Naive thymus-derived CD8-positive, alpha-beta T cell (primary cell): ENCODE measurements at regions not wholly inside any gene's neighbourhood (a gene's known extent, or its start where the extent isn't known, plus 50 kb on each side); places are given as distances from the start of the nearest gene placed in this dataset.
"Not testable (repeated sequence)": the region's sequence is repeated elsewhere in the genome, so short reads cannot be mapped to it uniquely, and the experiment has no call there.

ENCODE experiments used
- ATAC-seq, 2 donors: fragments of 150-1000 bp; cut with Tn5 transposase in 1 of 2; sonication (Bioruptor Pico), chemical (Tn5 transposase) in 1 of 2; 1 replicate in 1 of 2; 2 replicates in 1 of 2; pipeline ENCODE4 v1.10.0; 2021; ENCODE audit warnings: mild to moderate bottlenecking in 2 of 2, moderate library complexity in 2 of 2
- POLR2A ChIA-PET: fragments of 350-600 bp; sonication (Branson Sonifier 250); formaldehyde crosslinking; loops from one replicate; lab custom pipeline; 2021; ENCODE audit warnings: antibody characterized with exemption; lab: Charles Lee
- DNase-seq, 10 donors: peaks; one replicate each; pipeline versions ENCODE4 v3.0.0 to v3.0.0-alpha.2; 2020 to 2022
- H3K27ac Mint-ChIP-seq, 10 donors: one replicate each; pipeline ENCODE4 v1.8.0; 2020 to 2022; ENCODE audit warnings: mild to moderate bottlenecking in 10 of 10, mixed read lengths in 10 of 10, moderate library complexity in 4 of 10, inconsistent platforms in 1 of 10
- H3K27me3 Mint-ChIP-seq, 5 donors: one replicate each; pipeline ENCODE4 v1.8.0; 2021 to 2022; ENCODE audit warnings: mixed read lengths in 5 of 5
- H3K36me3 Mint-ChIP-seq, 3 donors: one replicate each; pipeline ENCODE4 v1.8.0; 2020 to 2022; ENCODE audit warnings: mixed read lengths in 3 of 3, mild to moderate bottlenecking in 2 of 3, inconsistent platforms in 1 of 3
- H3K4me1 Mint-ChIP-seq, 4 donors: one replicate each; pipeline ENCODE4 v1.8.0; 2021 to 2022; ENCODE audit warnings: mixed read lengths in 4 of 4
- H3K4me3 Mint-ChIP-seq, 10 donors: one replicate each; pipeline ENCODE4 v1.8.0; 2020 to 2022; ENCODE audit warnings: mild to moderate bottlenecking in 10 of 10, mixed read lengths in 10 of 10, moderate library complexity in 6 of 10, inconsistent platforms in 1 of 10
- H3K9me3 Mint-ChIP-seq, 9 donors: one replicate each; pipeline ENCODE4 v1.8.0; 2020 to 2022; ENCODE audit warnings: mixed read lengths in 9 of 9, mild to moderate bottlenecking in 3 of 9, inconsistent platforms in 1 of 9, moderate library complexity in 1 of 9

DNA sequence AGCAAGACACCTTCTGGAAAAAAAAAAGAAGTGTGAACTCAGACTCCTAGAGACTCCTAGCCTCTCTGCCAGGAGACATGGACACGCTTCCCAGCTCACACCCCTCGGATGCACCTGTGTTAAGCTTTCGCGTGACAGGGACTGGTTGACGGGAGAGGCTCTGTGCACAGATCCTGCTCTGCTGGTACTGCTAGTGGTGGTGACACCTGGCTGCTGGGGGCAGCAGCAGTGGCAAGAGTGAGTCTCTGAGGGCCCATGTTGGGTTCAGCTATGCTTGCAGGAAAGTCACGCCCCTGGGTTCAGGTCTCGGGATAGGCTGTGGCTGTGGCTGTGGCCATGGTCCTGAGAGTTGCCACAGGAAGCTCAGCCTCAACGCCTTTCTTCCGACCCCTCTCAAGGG is 81.1 kb downstream of the XRCC2 start:
- H3K36me3 Mint-ChIP-seq = no peaks in the 10 kb centered on the region
- no peaks in the 10 kb centered on the region for H3K4me1 Mint-ChIP-seq
- POLR2A ChIA-PET = no interaction called here
- no peaks in the 10 kb centered on the region for H3K9me3 Mint-ChIP-seq
- ATAC-seq (no peak), DNase-seq (no peak)
- H3K4me3 Mint-ChIP-seq = no peak overlapping the region
- peaks cover 0 to 2% (median 0%) of the 10 kb centered on the region in 5 donors for H3K27me3 Mint-ChIP-seq
- H3K27ac Mint-ChIP-seq = no peak overlapping the region

DNA sequence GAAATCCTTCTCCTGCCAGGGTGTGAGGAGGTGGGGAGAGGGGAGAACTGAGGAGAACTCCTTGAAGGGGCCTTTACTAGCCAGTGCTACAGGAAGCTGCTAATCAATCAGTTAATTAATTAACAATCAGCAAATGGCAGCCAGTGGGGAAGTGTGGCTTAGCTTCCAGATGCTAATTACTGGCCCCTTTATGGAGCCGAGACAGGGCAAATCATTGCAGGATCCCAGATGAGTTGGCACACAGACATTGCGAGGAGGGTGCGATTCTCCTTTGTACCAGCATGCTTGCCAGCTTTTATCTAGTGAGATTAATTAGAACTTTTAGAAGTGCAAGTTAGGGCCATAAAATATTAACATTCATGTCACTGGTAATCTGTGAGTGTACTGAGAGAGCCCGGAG is 84.0 kb downstream of the XRCC2 start:
- H3K27ac Mint-ChIP-seq = no peak overlapping the region
- no peaks in the 10 kb centered on the region for H3K9me3 Mint-ChIP-seq
- no peaks in the 10 kb centered on the region for H3K4me1 Mint-ChIP-seq
- DNase-seq (no peak), ATAC-seq (no peak)
- H3K36me3 Mint-ChIP-seq = no peaks in the 10 kb centered on the region
- POLR2A ChIA-PET = no interaction called here
- peaks cover 0 to 2% (median 0%) of the 10 kb centered on the region in 5 donors for H3K27me3 Mint-ChIP-seq
- no peak overlapping the region for H3K4me3 Mint-ChIP-seq

DNA sequence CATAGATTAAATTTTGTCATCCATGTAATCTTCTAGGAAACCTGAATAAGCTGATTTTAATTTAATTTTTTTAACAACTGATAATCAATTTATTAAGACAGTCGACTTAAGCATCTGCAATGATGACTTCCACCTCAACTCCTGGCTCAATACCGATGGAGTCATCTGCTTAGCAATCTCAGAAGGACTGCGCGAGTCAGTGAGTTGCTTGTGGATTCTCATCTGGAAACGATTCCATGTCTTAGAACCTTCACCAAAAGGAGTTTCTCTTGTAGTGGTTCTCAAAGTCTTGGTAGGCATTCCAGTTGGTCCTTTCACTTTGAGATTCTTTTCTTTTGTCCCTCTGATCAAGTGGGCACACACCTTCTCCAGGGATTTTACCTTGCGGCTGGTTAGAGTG is 85.5 kb downstream of the XRCC2 start:
- no peak overlapping the region for H3K4me3 Mint-ChIP-seq

DNA sequence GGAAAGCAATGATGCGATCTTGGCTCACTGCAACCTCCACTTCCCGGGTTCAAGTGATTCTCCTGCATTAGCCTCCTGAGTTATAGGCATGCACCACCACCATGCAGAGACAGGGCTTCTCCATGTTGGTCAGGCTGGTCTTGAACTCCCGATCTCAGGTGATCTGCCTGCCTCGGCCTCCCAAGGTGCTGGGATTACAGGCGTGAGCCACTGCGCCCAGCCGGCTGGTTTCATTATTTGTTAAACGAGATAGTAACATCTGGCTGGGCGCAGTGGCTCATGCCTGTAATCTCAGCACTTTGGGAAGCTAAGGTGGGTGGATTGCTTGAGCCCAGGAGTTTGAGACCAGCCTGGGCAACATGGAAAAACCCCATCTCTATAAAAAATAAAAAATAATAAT is 86.1 kb downstream of the XRCC2 start:
- DNase-seq, H3K27ac Mint-ChIP-seq, H3K27me3 Mint-ChIP-seq, H3K4me1 Mint-ChIP-seq, ATAC-seq, H3K4me3 Mint-ChIP-seq, H3K9me3 Mint-ChIP-seq, POLR2A ChIA-PET, H3K36me3 Mint-ChIP-seq: not testable (repeated sequence)

More for the DNA sequence above, 85.5 kb downstream of the XRCC2 start:
- Mint-ChIP-seq H3K27ac (no peak overlapping the region), H3K27me3 (no peaks in the 10 kb centered on the region), H3K36me3 (no peaks in the 10 kb centered on the region), H3K4me1 (no peaks in the 10 kb centered on the region), H3K9me3 (no peaks in the 10 kb centered on the region)
- POLR2A ChIA-PET = no interaction called here
- DNase-seq (no peak), ATAC-seq (no peak)

DNA sequence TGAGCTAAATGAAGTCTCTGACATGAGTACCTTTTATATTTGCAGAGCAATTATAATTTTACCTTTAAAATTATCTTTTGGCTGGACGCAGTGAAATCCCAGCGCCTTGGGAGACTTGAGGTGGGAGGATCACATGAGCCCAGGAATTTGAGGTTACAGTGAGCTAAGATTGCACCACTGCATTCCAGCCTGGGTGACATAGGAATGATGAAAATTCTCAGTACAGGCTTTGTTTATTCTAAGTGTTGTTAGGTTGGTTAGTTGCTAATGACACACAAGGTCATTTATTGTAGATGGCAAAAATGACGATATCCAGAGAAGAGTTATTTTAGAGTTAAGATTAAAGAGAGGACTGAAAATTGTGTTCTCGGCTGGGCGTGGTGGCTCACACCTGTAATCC is 87.6 kb downstream of the XRCC2 start:
- Mint-ChIP-seq H3K27ac (no peak overlapping the region), H3K27me3 (no peaks in the 10 kb centered on the region), H3K9me3 (no peaks in the 10 kb centered on the region), H3K4me3 (no peak overlapping the region), H3K36me3 (no peaks in the 10 kb centered on the region), H3K4me1 (no peaks in the 10 kb centered on the region)
- DNase-seq (no peak), ATAC-seq (no peak)
- POLR2A ChIA-PET = no interaction called here

DNA sequence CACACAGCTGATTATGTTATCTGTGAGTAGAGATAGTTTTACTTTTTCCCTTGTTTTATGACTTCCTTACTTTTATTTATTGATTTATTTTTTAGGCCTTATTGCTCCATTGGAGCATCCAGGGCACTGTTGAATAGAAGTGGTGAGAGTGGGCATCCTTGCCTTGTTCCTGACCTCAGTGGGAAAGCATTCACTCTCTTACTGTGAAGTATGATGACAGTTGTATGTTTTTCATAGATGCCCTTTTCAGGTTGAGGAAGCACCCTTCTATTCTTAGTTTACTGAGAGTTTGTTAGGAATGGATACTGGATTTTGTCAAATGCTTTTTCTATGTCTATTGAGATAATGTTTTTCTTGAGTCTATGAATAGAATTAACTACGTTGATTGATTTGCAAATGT is 88.6 kb downstream of the XRCC2 start:
- H3K27ac Mint-ChIP-seq = no peak overlapping the region
- H3K4me3 Mint-ChIP-seq = no peak overlapping the region
- no peaks in the 10 kb centered on the region for H3K9me3 Mint-ChIP-seq
- no peaks in the 10 kb centered on the region for H3K27me3 Mint-ChIP-seq
- H3K4me1 Mint-ChIP-seq = no peaks in the 10 kb centered on the region
- ATAC-seq = no peak
- no peak for DNase-seq
- no peaks in the 10 kb centered on the region for H3K36me3 Mint-ChIP-seq
- POLR2A ChIA-PET = no interaction called here

DNA sequence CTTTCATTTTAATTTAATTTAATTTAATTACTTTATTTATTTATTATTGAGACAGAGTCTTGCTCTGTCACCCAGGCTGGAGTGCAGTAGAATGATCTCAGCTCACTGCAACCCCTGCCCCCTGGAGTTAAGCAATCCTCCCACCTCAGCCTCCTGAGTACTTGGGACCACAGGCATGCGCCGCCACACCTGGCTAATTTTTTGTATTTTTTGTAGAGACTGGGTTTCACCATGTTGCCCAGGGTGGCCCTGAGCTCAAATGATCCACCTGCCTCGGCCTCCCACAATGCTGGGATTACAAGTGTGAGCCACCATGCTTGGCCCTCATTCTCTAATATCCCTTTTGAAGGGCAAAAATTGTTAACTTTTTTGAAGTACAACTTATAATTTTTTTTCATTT is 92.9 kb downstream of the XRCC2 start:
- Mint-ChIP-seq H3K4me3 (no peak overlapping the region), H3K9me3 (no peaks in the 10 kb centered on the region), H3K4me1 (no peaks in the 10 kb centered on the region), H3K27me3 (no peaks in the 10 kb centered on the region), H3K36me3 (no peaks in the 10 kb centered on the region), H3K27ac (no peak overlapping the region)
- ATAC-seq = no peak
- DNase-seq = no peak
- POLR2A ChIA-PET = no interaction called here

DNA sequence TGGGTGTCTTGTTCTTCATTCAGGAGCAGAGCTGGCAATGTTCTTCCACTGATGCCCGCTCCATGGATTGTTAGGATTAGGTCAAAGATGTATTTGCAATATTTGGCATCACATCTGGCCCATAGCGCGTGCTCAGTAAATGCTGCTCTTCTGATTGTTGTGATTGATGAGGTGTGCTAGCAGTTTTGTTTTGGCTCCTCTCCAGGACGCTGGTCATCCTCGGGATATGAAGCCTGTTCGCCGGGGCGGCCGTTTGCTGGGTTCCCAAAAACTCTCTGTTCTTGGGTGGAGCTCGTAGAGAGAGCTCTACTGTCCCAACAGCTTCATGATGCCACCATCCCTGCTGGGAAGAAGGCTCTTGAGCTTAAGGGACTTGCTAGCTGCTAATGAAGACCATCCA is 96.9 kb downstream of the XRCC2 start:
- Mint-ChIP-seq H3K9me3 (no peaks in the 10 kb centered on the region), H3K4me1 (no peaks in the 10 kb centered on the region), H3K27me3 (no peaks in the 10 kb centered on the region), H3K4me3 (no peak overlapping the region), H3K27ac (no peak overlapping the region), H3K36me3 (no peaks in the 10 kb centered on the region)
- POLR2A ChIA-PET = no interaction called here
- DNase-seq = no peak
- no peak for ATAC-seq

DNA sequence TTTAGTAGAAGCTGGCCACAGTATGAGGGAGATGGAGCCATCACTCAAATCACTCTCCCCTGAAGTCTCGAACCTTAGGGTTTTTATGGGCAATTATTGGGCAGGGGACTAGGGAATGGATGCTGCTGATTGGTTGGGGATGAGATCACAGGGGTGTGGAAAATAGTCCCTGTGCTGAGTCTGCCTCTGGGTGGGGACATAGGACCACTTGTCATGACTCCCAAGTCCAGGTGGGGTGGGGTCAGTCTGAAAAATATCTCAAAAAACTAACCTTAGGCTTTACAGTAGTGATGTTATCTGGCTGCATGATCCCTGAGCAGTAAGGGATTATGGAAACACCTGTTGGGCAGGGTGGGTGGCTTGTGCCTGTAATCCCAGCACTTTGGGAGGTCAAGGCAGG is 98.6 kb downstream of the XRCC2 start:
- H3K27me3 Mint-ChIP-seq = no peaks in the 10 kb centered on the region
- H3K4me1 Mint-ChIP-seq = peaks cover 0 to 3% (median 0%) of the 10 kb centered on the region in 4 donors
- H3K27ac Mint-ChIP-seq = peak overlapping the region in 1 of 10 donors; percentile 11
- POLR2A ChIA-PET = interaction anchor here (0.6 kb wide), 1 partner anchor 1014 kb away, joined by 3 read pairs; no protein-coding TSS in a partner anchor
- H3K9me3 Mint-ChIP-seq = no peaks in the 10 kb centered on the region
- no peak for ATAC-seq
- no peaks in the 10 kb centered on the region for H3K36me3 Mint-ChIP-seq
- H3K4me3 Mint-ChIP-seq = no peak overlapping the region
- no peak for DNase-seq

DNA sequence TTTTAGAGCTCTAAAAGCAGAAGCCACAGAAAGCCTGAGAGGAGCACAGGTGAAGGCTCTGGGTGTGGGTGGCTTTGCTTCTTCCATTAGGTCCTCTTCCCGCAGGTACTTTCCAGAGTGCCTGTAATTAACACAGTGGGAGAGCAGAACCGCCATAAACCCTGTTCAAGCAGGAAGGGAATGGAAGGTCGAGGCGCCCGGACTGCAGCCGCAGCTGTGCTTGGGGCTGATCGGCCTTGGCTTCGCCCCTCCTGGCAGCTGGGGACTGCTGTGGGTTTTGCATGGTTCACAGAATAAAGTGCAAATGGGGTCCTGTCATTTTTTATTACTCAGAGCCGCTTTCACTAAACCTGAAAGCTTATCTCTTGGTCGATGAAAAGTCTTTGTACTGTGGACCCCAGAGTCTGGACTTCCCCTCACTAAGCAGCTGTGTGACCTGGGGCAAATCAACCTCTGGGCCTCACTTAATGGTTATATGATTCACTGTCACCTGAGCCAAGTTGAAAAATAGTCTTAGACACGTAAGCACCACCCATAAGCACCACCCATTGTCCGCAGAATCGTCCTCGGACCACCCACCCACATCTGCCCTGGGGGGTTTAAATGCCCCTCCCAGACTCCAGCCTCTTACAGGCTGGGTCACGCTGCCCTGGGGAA is 100.9 kb downstream of the XRCC2 start:
- DNase-seq (no peak), ATAC-seq (no peak)
- no peaks in the 10 kb centered on the region for H3K36me3 Mint-ChIP-seq
- no peak overlapping the region for H3K4me3 Mint-ChIP-seq
- no peaks in the 10 kb centered on the region for H3K27me3 Mint-ChIP-seq
- H3K9me3 Mint-ChIP-seq = no peaks in the 10 kb centered on the region
- POLR2A ChIA-PET = no interaction called here
- H3K4me1 Mint-ChIP-seq = peaks cover 0 to 3% (median 0%) of the 10 kb centered on the region in 4 donors
- H3K27ac Mint-ChIP-seq = no peak overlapping the region

DNA sequence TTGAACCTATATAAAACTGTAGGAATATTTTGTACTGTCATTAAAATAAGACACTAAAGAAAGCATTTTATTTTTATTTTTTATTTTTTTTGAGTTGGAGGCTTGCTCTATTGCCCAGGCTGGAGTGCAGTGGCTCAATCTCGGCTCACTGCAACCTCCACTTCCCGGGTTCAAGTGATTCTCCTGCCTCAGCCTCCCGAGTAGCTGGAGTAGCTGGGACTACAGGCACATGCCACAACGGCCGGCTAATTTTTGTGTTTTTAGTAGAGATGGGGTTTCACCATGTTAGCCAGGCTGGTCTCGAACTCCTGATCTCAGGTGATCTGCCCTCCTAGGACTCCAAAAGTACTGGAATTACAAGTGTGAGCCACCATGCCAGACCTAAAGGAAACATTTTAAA is 102.8 kb downstream of the XRCC2 start:
- H3K27me3 Mint-ChIP-seq, H3K4me3 Mint-ChIP-seq, ATAC-seq, H3K27ac Mint-ChIP-seq, H3K36me3 Mint-ChIP-seq, DNase-seq, H3K4me1 Mint-ChIP-seq, POLR2A ChIA-PET, H3K9me3 Mint-ChIP-seq: not testable (repeated sequence)

DNA sequence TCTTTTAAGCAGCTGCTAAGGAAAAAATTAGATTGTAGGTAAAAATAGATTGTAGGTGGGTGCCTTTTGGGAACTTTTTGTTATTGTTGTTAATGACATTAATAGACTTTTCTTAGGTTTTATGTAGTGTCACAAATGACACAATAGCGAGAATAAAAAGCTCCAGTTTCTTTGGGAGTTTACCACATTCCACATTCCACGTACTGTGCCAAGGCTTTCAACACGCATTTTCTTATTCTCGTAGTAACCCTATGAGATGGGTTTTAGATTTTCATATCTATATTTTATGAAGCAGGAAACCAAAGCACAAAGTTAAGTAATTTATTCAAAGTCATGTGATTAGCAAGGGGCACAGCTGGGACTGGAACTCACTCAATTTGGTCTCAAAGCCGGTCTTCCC is 103.8 kb downstream of the XRCC2 start:
- POLR2A ChIA-PET = no interaction called here
- Mint-ChIP-seq H3K4me3 (no peak overlapping the region), H3K4me1 (peaks cover 0 to 3% (median 0%) of the 10 kb centered on the region in 4 donors), H3K36me3 (no peaks in the 10 kb centered on the region), H3K27me3 (peaks cover 0 to 3% (median 0%) of the 10 kb centered on the region in 5 donors), H3K27ac (no peak overlapping the region), H3K9me3 (no peaks in the 10 kb centered on the region)
- DNase-seq (no peak), ATAC-seq (no peak)

DNA sequence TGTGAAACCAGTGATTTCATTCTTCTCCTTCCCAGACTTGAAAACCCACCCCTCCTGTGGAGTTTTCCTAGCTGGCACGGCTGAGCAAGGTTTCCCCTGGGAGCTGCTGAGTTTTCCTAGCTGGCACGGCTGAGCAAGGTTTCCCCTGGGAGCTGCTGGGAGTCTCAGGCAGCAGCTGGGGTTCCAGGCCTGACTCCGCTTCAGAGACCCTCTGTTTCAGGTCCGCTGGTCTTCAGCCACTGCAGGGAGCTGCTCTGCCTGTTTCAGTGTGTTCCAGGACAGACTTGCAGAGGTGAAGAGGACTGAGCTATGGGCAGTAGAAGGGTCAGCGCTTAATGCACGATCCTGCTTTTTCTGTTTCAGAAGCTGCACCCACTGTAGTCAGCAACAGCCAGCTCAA is 104.9 kb downstream of the XRCC2 start:
- ATAC-seq (no peak), DNase-seq (no peak)
- POLR2A ChIA-PET = no interaction called here
- no peak overlapping the region for H3K4me3 Mint-ChIP-seq
- H3K27me3 Mint-ChIP-seq = peaks cover 0 to 5% (median 2%) of the 10 kb centered on the region in 5 donors
- H3K36me3 Mint-ChIP-seq = no peaks in the 10 kb centered on the region
- no peaks in the 10 kb centered on the region for H3K9me3 Mint-ChIP-seq
- H3K27ac Mint-ChIP-seq = peak overlapping the region in 1 of 10 donors; percentile 15
- H3K4me1 Mint-ChIP-seq = peaks cover 0 to 5% (median under 1%) of the 10 kb centered on the region in 4 donors

DNA sequence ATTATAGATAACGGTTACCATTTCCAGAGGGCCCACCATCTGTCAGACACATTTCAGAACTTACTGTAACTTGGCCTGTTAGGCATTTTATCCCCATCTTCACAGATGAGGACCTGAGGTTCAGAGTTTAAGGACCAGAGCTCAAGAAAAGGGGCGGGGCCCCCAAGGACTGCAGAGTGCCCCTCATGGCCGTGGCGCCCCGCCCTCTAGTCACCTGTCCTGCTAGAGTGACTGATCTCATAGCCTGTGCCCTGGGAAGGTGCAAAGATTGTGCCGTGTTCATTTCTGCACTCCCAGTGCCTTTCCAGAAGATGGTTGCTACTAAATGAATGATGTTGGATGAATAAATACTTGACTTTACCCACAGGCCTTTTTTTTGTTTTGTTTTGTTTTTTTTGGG is 107.0 kb downstream of the XRCC2 start:
- POLR2A ChIA-PET = no interaction called here
- no peaks in the 10 kb centered on the region for H3K9me3 Mint-ChIP-seq
- H3K27me3 Mint-ChIP-seq = peaks cover 0 to 13% (median 5%) of the 10 kb centered on the region in 5 donors
- no peaks in the 10 kb centered on the region for H3K36me3 Mint-ChIP-seq
- no peak overlapping the region for H3K27ac Mint-ChIP-seq
- H3K4me1 Mint-ChIP-seq = peaks cover 10 to 22% (median 14%) of the 10 kb centered on the region in 4 donors
- H3K4me3 Mint-ChIP-seq = no peak overlapping the region
- ATAC-seq = no peak
- no peak for DNase-seq
